ENCODE measurements at regions not wholly inside any gene's neighbourhood (a gene's known extent, or its start where the extent isn't known, plus 50 kb on each side); places are given as distances from the start of the nearest gene placed in this dataset.

DNA sequence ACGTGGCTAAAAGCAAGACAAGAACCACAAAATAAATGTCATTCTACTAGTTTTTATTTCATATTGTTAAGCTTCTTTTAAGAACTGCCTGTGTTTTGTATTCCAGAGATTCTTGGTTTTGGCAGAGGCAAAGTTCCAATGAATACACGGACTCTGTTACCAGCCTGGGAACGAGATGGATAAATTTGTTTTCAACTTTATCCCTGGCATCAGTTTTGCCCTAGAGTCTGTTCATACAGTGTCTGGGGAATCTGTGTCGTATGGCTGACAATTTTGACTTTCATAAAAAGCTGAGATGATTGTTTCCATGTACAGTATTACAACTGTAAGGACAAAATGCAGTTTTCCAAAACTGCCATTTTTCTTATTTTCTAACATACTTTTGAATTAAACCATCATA lies 327.6 kb downstream of the TBC1D4 start:
- Histone ChIP-seq H3K9me2 (replicated peaks; ENCODE audit: control insufficient read depth, low read length) (no peaks in the 10 kb centered on the region), H3K27ac (ENCODE audit: low read depth, low read length) (no peak overlapping the region), H4K20me1 (ENCODE audit: control insufficient read depth, insufficient read depth, low read depth, low read length) (no peaks in the 10 kb centered on the region), H3K9me3 (ENCODE audit: control insufficient read depth, insufficient read depth, low read length) (no peaks in the 10 kb centered on the region), H3K4me2 (ENCODE audit: low read length) (no peak overlapping the region), H3K4me1 (ENCODE audit: control insufficient read depth, low read length) (no peaks in the 10 kb centered on the region), H3F3A (ENCODE audit: control insufficient read depth, insufficient read depth) (no peaks in the 10 kb centered on the region), H3K27me3 (ENCODE audit: control insufficient read depth, low read length) (no peaks in the 10 kb centered on the region), H3K36me3 (ENCODE audit: control insufficient read depth, low read length) (no peaks in the 10 kb centered on the region), H3K4me3 (ENCODE audit: low read length) (no peak overlapping the region), H3K79me2 (ENCODE audit: control insufficient read depth, low read length) (no peaks in the 10 kb centered on the region)
- no peak for TF ChIP-seq EZH2phosphoT487 (IDR thresholded peaks at IDR 0.05; ENCODE audit: borderline replicate concordance, low read length)
- TF ChIP-seq, protein P1, sequence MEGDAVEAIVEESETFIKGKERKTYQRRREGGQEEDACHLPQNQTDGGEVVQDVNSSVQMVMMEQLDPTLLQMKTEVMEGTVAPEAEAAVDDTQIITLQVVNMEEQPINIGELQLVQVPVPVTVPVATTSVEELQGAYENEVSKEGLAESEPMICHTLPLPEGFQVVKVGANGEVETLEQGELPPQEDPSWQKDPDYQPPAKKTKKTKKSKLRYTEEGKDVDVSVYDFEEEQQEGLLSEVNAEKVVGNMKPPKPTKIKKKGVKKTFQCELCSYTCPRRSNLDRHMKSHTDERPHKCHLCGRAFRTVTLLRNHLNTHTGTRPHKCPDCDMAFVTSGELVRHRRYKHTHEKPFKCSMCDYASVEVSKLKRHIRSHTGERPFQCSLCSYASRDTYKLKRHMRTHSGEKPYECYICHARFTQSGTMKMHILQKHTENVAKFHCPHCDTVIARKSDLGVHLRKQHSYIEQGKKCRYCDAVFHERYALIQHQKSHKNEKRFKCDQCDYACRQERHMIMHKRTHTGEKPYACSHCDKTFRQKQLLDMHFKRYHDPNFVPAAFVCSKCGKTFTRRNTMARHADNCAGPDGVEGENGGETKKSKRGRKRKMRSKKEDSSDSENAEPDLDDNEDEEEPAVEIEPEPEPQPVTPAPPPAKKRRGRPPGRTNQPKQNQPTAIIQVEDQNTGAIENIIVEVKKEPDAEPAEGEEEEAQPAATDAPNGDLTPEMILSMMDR (IDR thresholded peaks at IDR 0.05; ENCODE audit: low read depth, low read length, poor library complexity, severe bottlenecking), result no peak

DNA sequence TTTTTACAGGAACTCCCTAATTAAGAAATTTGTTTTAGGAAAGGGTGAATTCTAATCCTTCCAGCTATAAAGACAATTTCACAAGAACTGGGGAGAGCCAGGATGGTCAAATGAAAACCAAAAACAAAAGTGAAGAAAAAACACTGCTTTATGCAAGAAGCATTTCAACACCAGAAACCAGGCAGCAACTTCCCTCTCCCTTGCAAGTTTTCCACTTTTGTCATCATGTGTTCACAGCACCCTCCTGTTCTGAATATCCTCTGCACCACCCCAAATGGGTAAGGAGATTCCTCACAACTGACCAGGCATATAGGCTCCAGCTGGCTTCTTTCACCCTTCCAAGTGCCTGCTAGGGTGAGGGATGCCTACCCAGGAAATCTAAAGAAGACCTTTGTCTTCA lies 328.1 kb downstream of the TBC1D4 start:
- Histone ChIP-seq H3K79me2 (ENCODE audit: control insufficient read depth, low read length) (no peaks in the 10 kb centered on the region), H3K27me3 (ENCODE audit: control insufficient read depth, low read length) (no peaks in the 10 kb centered on the region), H3K36me3 (ENCODE audit: control insufficient read depth, low read length) (no peaks in the 10 kb centered on the region), H3K4me2 (ENCODE audit: low read length) (no peak overlapping the region), H3F3A (ENCODE audit: control insufficient read depth, insufficient read depth) (no peaks in the 10 kb centered on the region), H3K9me3 (ENCODE audit: control insufficient read depth, insufficient read depth, low read length) (no peaks in the 10 kb centered on the region), H3K27ac (ENCODE audit: low read depth, low read length) (no peak overlapping the region), H3K4me1 (ENCODE audit: control insufficient read depth, low read length) (no peaks in the 10 kb centered on the region), H4K20me1 (ENCODE audit: control insufficient read depth, insufficient read depth, low read depth, low read length) (no peaks in the 10 kb centered on the region), H3K9me2 (replicated peaks; ENCODE audit: control insufficient read depth, low read length) (no peaks in the 10 kb centered on the region), H3K4me3 (ENCODE audit: low read length) (no peak overlapping the region)
- TF ChIP-seq, protein P1 (IDR thresholded peaks at IDR 0.05; ENCODE audit: low read depth, low read length, poor library complexity, severe bottlenecking), result no peak
- TF ChIP-seq EZH2phosphoT487 (IDR thresholded peaks at IDR 0.05; ENCODE audit: borderline replicate concordance, low read length), result no peak

DNA sequence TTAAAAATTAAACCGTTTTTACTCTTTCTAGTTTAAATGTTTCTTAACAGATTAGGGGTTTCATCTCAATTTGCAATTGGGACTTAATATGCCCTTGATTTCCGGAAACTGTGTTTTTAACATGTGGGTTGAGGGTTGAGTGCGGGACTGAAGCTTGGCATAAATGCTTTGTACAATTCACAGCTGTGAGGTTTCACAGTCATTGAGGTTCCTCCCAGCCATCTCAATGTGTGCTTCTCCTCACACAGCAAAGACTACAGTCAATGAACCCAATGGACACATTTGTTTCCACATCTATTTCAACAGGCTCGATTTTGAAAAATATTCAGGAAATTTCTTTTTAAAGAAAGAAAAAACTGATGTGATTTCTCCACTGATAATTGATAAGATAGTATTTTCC lies 328.6 kb downstream of the TBC1D4 start:
- Histone ChIP-seq H4K20me1 (ENCODE audit: control insufficient read depth, insufficient read depth, low read depth, low read length) (no peaks in the 10 kb centered on the region), H3K27ac (ENCODE audit: low read depth, low read length) (no peak overlapping the region), H3K4me1 (ENCODE audit: control insufficient read depth, low read length) (no peaks in the 10 kb centered on the region), H3K27me3 (ENCODE audit: control insufficient read depth, low read length) (no peaks in the 10 kb centered on the region), H3K4me2 (ENCODE audit: low read length) (no peak overlapping the region), H3K9me2 (replicated peaks; ENCODE audit: control insufficient read depth, low read length) (no peaks in the 10 kb centered on the region), H3F3A (ENCODE audit: control insufficient read depth, insufficient read depth) (no peaks in the 10 kb centered on the region), H3K9me3 (ENCODE audit: control insufficient read depth, insufficient read depth, low read length) (no peaks in the 10 kb centered on the region), H3K79me2 (ENCODE audit: control insufficient read depth, low read length) (no peaks in the 10 kb centered on the region), H3K4me3 (ENCODE audit: low read length) (no peak overlapping the region), H3K36me3 (ENCODE audit: control insufficient read depth, low read length) (no peaks in the 10 kb centered on the region)
- TF ChIP-seq, protein P1 (IDR thresholded peaks at IDR 0.05; ENCODE audit: low read depth, low read length, poor library complexity, severe bottlenecking), result no peak
- no peak for TF ChIP-seq EZH2phosphoT487 (IDR thresholded peaks at IDR 0.05; ENCODE audit: borderline replicate concordance, low read length)
